ENCODE measurements at regions not wholly inside any gene's neighbourhood (a gene's known extent, or its start where the extent isn't known, plus 50 kb on each side); places are given as distances from the start of the nearest gene placed in this dataset.

GRCh38 chr13:46486270-46486669, 66.7 kb upstream of the LRCH1 start:
- no peak for TF ChIP-seq EZH2 (IDR thresholded peaks at IDR 0.05; ENCODE audit: insufficient read depth, low read length)
- TF ChIP-seq, protein P1, sequence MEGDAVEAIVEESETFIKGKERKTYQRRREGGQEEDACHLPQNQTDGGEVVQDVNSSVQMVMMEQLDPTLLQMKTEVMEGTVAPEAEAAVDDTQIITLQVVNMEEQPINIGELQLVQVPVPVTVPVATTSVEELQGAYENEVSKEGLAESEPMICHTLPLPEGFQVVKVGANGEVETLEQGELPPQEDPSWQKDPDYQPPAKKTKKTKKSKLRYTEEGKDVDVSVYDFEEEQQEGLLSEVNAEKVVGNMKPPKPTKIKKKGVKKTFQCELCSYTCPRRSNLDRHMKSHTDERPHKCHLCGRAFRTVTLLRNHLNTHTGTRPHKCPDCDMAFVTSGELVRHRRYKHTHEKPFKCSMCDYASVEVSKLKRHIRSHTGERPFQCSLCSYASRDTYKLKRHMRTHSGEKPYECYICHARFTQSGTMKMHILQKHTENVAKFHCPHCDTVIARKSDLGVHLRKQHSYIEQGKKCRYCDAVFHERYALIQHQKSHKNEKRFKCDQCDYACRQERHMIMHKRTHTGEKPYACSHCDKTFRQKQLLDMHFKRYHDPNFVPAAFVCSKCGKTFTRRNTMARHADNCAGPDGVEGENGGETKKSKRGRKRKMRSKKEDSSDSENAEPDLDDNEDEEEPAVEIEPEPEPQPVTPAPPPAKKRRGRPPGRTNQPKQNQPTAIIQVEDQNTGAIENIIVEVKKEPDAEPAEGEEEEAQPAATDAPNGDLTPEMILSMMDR (IDR thresholded peaks at IDR 0.05; ENCODE audit: insufficient read depth, low read depth, low read length), result no peak
- Histone ChIP-seq H3K4me1 (ENCODE audit: insufficient read depth, low read length) (peaks cover 16% of the 10 kb centered on the region), H3K4me3 (ENCODE audit: insufficient read depth, low read depth, low read length) (no peak overlapping the region), H2AFZ (ENCODE audit: low read depth, low read length) (no peak overlapping the region), H3K4me2 (ENCODE audit: low read length) (no peak overlapping the region), H3K27me3 (ENCODE audit: insufficient read depth, low read length) (peaks cover 4% of the 10 kb centered on the region), H3K9ac (ENCODE audit: low read length) (no peak overlapping the region), H3K36me3 (ENCODE audit: insufficient read depth, low read length) (no peaks in the 10 kb centered on the region), H3K9me3 (ENCODE audit: insufficient read depth, low read depth, low read length) (peaks cover 8% of the 10 kb centered on the region), H3K27ac (ENCODE audit: low read depth, low read length) (no peak overlapping the region), H3K79me2 (ENCODE audit: insufficient read depth, low read length) (no peaks in the 10 kb centered on the region), H4K20me1 (ENCODE audit: insufficient read depth, low read length) (no peaks in the 10 kb centered on the region)
- Mint-ChIP-seq H3K36me3 (ENCODE audit: low read depth, unreplicated experiment) (peaks cover 7% of the 10 kb centered on the region), H3K9me3 (ENCODE audit: unreplicated experiment) (peaks cover 29% of the 10 kb centered on the region), H3K4me1 (ENCODE audit: low read depth, unreplicated experiment) (peaks cover 9% of the 10 kb centered on the region), H3K4me3 (ENCODE audit: unreplicated experiment) (no peak overlapping the region), H3K27ac (ENCODE audit: unreplicated experiment) (no peak overlapping the region), H3K27me3 (ENCODE audit: low read depth, unreplicated experiment) (no peaks in the 10 kb centered on the region)
- no peak for FAIRE-seq
- DNase-seq (ENCODE audit: low read depth), result no peak

DNA sequence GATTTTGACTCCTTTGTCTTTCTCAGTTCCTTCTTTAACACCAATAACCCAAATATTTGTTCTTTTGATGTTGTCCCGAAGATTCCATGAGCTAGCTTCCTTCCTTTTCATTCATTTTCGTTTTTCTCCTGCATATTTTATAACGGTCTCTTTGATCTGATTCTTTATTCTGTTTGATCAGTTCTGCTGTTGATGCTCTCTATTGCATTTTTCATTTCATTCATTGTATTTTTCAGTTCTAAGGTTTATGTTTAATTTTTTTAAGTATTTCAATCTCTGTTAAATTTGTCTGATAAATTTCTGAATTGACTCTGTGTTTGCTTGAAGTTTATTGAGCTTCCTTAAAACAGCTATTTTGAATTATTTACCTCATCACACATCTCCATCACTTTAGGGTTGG, 68.4 kb upstream of the LRCH1 start:
- Histone ChIP-seq H2AFZ (ENCODE audit: low read depth, low read length) (no peak overlapping the region), H4K20me1 (ENCODE audit: insufficient read depth, low read length) (no peaks in the 10 kb centered on the region), H3K4me1 (ENCODE audit: insufficient read depth, low read length) (peaks cover 7% of the 10 kb centered on the region), H3K9ac (ENCODE audit: low read length) (no peak overlapping the region), H3K27me3 (ENCODE audit: insufficient read depth, low read length) (peaks cover 7% of the 10 kb centered on the region), H3K36me3 (ENCODE audit: insufficient read depth, low read length) (no peaks in the 10 kb centered on the region), H3K4me2 (ENCODE audit: low read length) (no peak overlapping the region), H3K27ac (ENCODE audit: low read depth, low read length) (no peak overlapping the region), H3K79me2 (ENCODE audit: insufficient read depth, low read length) (no peaks in the 10 kb centered on the region), H3K4me3 (ENCODE audit: insufficient read depth, low read depth, low read length) (no peak overlapping the region), H3K9me3 (ENCODE audit: insufficient read depth, low read depth, low read length) (peaks cover 8% of the 10 kb centered on the region)
- Mint-ChIP-seq H3K4me1 (ENCODE audit: low read depth, unreplicated experiment) (peaks cover 3% of the 10 kb centered on the region), H3K27me3 (ENCODE audit: low read depth, unreplicated experiment) (peaks cover 1% of the 10 kb centered on the region), H3K9me3 (ENCODE audit: unreplicated experiment) (peaks cover 35% of the 10 kb centered on the region), H3K4me3 (ENCODE audit: unreplicated experiment) (no peak overlapping the region), H3K27ac (ENCODE audit: unreplicated experiment) (no peak overlapping the region), H3K36me3 (ENCODE audit: low read depth, unreplicated experiment) (peaks cover 8% of the 10 kb centered on the region)
- DNase-seq (ENCODE audit: low read depth) (no peak), FAIRE-seq (no peak)
- TF ChIP-seq, protein P1 (IDR thresholded peaks at IDR 0.05; ENCODE audit: insufficient read depth, low read depth, low read length), result no peak
- no peak for TF ChIP-seq EZH2 (IDR thresholded peaks at IDR 0.05; ENCODE audit: insufficient read depth, low read length)

DNA sequence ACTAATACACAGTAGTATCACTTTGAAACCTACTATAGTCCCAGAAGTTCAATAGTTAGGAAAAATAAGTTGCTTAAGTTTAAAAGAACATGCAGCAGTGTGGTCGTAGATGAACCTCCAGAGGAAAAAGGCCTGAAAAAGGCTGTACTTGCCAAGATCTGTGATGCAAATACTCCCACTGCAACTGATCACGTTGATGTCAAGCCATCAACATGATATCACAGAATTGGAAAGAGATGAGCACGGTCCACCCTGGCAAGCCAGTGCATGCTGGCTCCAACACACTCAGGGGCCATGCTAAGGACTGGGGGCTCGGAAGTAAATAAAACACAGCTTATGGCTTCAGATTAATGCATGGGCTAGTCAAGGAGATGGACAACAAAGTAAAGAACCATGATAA, 71.8 kb upstream of the LRCH1 start:
- TF ChIP-seq, protein P1 (IDR thresholded peaks at IDR 0.05; ENCODE audit: insufficient read depth, low read depth, low read length), result no peak
- no peak for TF ChIP-seq EZH2 (IDR thresholded peaks at IDR 0.05; ENCODE audit: insufficient read depth, low read length)
- FAIRE-seq, result no peak

More for the DNA sequence above, 71.8 kb upstream of the LRCH1 start:
- H3K9me3 Mint-ChIP-seq (ENCODE audit: unreplicated experiment), result peaks cover 30% of the 10 kb centered on the region
- H3K4me3 Mint-ChIP-seq (ENCODE audit: unreplicated experiment), result no peak overlapping the region
- H3K4me2 ChIP-seq (ENCODE audit: low read length), result no peak overlapping the region
- no peak for DNase-seq (ENCODE audit: low read depth)
- no peaks in the 10 kb centered on the region for H3K4me1 ChIP-seq (ENCODE audit: insufficient read depth, low read length)
- H3K36me3 ChIP-seq (ENCODE audit: insufficient read depth, low read length), result no peaks in the 10 kb centered on the region
- peaks cover 7% of the 10 kb centered on the region for H3K27me3 ChIP-seq (ENCODE audit: insufficient read depth, low read length)
- H3K27ac ChIP-seq (ENCODE audit: low read depth, low read length), result no peak overlapping the region
- no peak overlapping the region for H2AFZ ChIP-seq (ENCODE audit: low read depth, low read length)
- H3K9me3 ChIP-seq (ENCODE audit: insufficient read depth, low read depth, low read length), result peaks cover 4% of the 10 kb centered on the region
- peaks cover 2% of the 10 kb centered on the region for H3K27me3 Mint-ChIP-seq (ENCODE audit: low read depth, unreplicated experiment)
- no peak overlapping the region for H3K4me3 ChIP-seq (ENCODE audit: insufficient read depth, low read depth, low read length)
- H3K79me2 ChIP-seq (ENCODE audit: insufficient read depth, low read length), result no peaks in the 10 kb centered on the region
- H3K4me1 Mint-ChIP-seq (ENCODE audit: low read depth, unreplicated experiment), result no peaks in the 10 kb centered on the region
- no peaks in the 10 kb centered on the region for H4K20me1 ChIP-seq (ENCODE audit: insufficient read depth, low read length)
- no peak overlapping the region for H3K27ac Mint-ChIP-seq (ENCODE audit: unreplicated experiment)
- H3K36me3 Mint-ChIP-seq (ENCODE audit: low read depth, unreplicated experiment), result peaks cover 6% of the 10 kb centered on the region
- H3K9ac ChIP-seq (ENCODE audit: low read length), result no peak overlapping the region
